ENCODE measurements at regions not wholly inside any gene's neighbourhood (a gene's known extent, or its start where the extent isn't known, plus 50 kb on each side); places are given as distances from the start of the nearest gene placed in this dataset. TPM values are rescaled to one million over a fixed set of nuclear protein-coding genes. Genes with fewer than 3 reads are reported as not detected.

GRCh38 chr13:74190999-74191398 is 56.8 kb upstream of the KLF12 start:
- no peak for DNase-seq

- DNase-seq: no peak
These were observed 53.4 kb upstream of the KLF12 start for GRCh38 chr13:74187564-74187963.

- DNase-seq: no peak
These were observed 50.1 kb upstream of the KLF12 start for GRCh38 chr13:74184283-74184682.

Small RNA genes lying in the stretch of these regions (small RNA-seq; reads per million reads assigned to genes)
- gene RNU6-38P (ENCODE audit: low replicate concordance) (not detected), gene RNY1P5 (ENCODE audit: low replicate concordance) (not detected)

Measured in tongue (tissue), 2 donors.